ENCODE measurements at regions not wholly inside any gene's neighbourhood (a gene's known extent, or its start where the extent isn't known, plus 50 kb on each side); places are given as distances from the start of the nearest gene placed in this dataset.

GRCh38 chr12:118827047-118827446 is 154.3 kb upstream of the SRRM4 start:
- TF ChIP-seq, protein P1, sequence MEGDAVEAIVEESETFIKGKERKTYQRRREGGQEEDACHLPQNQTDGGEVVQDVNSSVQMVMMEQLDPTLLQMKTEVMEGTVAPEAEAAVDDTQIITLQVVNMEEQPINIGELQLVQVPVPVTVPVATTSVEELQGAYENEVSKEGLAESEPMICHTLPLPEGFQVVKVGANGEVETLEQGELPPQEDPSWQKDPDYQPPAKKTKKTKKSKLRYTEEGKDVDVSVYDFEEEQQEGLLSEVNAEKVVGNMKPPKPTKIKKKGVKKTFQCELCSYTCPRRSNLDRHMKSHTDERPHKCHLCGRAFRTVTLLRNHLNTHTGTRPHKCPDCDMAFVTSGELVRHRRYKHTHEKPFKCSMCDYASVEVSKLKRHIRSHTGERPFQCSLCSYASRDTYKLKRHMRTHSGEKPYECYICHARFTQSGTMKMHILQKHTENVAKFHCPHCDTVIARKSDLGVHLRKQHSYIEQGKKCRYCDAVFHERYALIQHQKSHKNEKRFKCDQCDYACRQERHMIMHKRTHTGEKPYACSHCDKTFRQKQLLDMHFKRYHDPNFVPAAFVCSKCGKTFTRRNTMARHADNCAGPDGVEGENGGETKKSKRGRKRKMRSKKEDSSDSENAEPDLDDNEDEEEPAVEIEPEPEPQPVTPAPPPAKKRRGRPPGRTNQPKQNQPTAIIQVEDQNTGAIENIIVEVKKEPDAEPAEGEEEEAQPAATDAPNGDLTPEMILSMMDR (conservative IDR thresholded peaks at IDR 0.05; ENCODE audit: low read depth in 2 of 2): no peak
- TF ChIP-seq EZH2 (IDR thresholded peaks at IDR 0.05; ENCODE audit: low read depth, unreplicated experiment) (no peak), POLR2AphosphoS5 (IDR thresholded peaks at IDR 0.05; ENCODE audit: low read depth) (no peak)

All from GM23338 (cell line).